Medulla oblongata (tissue), 1 donor: ENCODE measurements at regions not wholly inside any gene's neighbourhood (a gene's known extent, or its start where the extent isn't known, plus 50 kb on each side); places are given as distances from the start of the nearest gene placed in this dataset.

Experiments
- DNase-seq: peaks from one replicate; pipeline ENCODE4 v3.0.0-alpha.2; 2015; ENCODE audit errors: extremely low spot score

DNA sequence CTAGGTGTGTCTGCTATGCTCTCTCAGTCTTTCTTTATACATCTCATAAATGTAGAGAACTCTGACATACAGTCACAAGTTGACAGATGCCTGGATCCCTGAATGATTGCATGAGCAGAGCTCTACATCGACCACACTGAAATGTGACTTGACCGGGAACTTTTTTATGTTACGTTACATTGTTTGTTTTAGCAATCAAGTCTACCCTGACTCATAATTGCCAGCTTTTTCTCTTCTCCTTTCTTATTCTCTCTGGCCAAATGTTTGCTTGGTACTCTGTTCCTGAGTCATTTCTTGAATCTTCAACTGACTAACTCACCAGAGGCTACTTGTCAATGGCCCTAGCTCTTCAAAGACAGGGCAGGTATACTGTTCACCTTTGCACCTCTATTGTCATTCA is 213.6 kb upstream of the DTNBP1 start:
- no peak for DNase-seq

DNA sequence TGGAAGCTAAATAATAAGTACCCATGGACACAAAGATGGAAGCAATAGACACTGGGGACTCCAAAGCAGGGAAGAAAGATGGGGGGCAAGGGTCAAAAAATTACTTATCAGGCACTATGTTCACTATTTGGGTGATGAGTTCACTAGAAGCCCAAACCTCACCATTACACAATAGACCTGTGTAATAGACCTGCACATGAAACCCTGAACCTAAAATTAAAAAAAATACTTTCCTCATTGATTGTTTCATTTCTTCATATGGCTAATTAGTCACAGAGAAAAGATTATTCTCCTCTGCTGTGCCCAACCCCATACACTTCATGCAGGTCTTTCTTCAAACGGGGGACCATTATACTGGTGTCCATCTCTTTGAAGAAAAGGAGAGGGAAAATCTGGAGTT is 213.0 kb upstream of the DTNBP1 start:
- DNase-seq: no peak

DNA sequence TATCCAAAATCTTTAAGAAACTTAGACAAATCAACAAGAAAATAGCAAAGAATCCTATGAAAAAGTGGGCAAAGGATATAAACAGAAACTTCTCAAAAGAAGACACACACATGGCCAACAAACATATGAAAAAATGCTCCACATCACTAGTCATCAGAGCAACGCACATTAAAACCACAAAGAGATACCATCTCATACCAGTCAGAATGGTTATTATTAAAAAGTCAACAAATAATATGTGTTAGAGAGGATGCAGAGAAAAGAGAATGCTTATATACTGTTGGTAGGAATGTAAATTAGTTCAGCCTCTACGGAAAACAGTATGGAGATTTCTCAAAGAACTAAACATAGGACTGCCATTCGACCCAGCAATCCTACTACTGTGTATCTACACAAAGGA is 212.0 kb upstream of the DTNBP1 start:
- DNase-seq: no peak

DNA sequence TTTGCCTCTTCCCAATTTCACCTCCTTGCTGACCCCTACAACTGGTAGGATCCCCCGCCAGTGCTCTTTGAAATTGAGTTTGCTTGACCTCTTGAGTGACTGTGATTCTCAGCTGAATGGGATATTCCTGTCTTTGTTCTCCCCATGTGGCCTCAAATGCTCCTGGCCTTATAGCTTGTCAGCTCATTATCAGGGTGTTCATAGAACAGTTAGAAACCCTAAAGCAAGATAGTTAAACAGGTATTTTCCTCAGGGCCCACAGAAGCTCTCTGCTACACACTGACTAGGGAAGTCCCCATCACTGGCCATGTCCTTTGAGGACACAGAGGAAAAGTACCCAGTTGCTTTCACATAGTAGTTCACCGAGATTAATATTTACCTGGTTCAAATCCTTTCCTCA is 211.5 kb upstream of the DTNBP1 start:
- no peak for DNase-seq

DNA sequence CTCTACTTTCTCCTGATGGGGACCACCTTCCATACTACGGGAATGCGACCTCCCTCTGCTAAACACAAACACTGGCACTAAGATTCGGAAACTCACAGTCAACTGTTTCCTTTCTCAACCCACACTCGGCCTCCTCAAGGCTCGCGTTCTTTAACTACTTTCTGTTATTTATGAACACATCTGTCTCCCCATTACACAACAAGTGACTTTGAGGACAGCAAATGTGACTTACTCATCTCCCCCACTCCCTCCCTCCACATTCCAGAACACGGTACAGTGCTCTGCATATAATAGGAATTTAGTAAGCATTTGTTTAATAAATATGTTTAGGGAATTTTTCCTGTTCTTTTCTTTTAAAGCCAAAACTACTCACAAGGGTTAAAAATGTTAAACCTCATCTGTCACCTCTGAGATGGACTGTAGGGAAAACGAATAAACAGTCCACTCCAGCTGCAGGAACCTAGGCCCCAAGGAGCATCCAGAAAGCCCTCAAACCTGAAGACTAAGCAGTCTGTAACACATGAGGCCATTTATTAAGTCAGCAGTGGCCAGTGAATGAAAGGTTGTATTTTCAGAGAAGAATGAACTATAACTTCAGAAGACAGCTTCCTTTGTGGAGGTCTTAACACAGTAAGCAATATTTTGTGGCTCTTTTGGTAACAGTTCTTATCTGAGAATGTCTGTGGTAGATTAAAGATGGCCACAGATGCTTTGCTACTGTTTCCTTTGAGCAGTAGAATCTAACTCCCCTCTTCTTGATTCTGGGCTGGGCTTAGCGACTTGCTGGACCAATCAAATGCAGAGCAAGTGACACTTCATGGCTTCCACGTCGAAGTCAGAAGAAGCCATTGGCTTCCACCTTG is 209.6 kb upstream of the DTNBP1 start:
- no peak for DNase-seq

DNA sequence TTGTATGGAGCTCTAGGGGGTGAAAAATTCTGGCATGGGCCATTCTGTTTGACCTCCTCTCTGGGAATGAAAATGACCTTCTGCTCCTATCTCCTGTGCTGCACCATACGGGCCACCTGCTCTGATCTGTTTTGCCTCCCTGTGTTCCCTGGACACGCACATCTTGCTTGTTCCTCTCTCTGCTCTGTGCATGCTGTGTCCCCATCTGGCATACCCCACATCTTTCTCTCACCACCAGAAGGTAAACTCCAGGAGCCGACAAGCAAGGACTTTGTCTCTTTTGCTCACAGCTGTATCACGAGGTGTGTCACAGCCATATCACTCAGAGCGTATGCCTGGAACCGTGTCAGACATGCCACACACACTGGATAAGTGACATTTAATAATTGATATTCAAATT is 208.4 kb upstream of the DTNBP1 start:
- no peak for DNase-seq

DNA sequence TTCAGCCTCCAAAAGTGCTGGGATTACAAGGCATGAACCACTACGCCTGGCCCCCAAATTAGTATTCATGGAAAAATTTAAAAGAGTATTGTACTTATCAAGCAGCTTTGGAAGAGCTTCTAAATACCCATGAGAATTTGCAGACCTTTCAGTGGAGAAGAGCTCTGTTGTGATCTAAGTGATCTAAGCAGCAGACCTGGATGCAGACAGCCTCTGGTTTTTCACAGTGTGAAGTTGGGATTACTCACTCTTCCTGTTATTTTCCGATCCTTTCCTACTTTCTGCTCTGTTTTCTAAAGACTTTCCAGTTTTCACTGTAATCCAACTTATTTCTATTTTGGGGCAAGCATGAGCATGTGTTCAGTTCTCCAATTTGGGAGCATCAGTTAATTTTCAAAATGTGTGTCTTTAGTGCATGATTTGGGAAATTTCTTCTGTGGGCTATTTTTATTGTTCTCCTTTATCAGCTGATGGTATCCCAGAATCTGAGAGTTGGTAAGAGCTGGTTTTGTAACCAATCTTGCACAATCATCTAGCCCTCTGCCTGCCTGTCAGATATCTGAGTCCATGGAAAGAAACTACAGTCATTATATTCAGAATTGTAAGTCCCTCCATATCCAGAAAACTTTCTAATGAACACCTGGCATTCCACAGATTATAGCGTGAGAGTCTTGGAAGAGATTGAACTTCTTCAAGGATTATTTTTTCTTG is 207.7 kb upstream of the DTNBP1 start:
- no peak for DNase-seq

DNA sequence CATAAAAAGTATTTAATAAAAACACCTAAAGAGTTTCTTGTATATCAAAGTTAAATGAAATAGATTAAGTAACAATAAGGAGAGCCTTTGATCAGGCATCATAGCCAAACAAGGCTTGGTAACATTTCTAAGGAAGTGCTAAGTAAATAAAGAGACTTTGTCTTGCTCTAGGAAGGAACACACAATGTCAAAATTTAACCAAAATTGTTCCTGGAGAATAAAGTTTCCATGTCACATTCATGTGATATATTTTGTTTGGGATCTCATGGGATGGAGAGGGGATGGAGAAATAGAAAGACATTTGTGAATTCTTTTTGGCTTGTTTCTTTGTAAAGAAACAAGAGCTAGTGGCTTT is 201.9 kb upstream of the DTNBP1 start:
- no peak for DNase-seq

DNA sequence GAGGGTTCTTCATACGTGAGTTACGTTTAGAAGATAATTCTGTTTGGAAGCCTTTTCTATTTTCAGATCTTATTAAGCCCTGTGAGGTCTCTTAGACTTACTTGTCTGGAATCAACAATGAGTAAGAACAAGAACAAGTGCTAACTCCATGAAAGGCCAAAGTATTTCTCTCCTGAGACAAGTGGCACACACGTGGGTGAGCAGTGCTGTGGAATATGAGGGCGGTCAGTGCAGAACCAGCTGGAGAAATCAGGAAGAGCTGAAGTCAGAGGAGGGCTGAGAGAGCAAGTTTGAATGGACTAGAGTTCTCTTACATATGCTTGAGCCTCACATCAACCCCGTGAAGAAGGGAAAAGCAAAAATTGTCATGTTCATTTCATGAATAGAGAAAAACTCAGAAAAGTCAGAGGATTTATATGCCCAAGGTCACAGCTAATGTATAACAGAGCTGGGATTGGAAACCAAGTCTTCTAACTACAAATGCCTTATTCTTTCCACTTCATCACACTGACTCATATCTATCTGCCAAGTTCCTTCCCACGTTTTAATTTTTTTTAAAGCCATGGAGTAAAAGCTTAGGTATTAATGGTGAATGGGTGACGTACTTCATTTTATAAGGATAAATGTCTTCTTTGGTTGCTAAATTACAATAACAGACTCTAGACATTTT is 201.3 kb upstream of the DTNBP1 start:
- DNase-seq: no peak

DNA sequence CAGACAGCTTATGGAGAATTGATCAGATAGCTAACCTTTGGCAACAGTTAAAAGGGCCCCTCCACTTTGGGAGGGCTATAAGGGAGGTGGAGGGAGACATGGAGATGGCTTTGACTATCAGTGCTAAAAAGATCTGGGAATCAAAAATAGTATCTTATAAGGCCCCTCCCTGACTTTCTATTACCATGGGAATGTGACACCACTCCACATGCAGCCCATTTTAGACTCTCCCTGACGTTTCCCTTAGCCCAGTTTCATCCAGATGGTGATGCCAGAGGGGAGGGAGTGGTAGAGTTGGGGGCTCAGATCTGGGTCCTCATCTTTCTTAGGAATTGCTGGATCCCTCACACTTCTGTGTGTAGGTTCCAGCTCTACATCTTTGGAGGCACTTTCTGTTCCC is 200.0 kb upstream of the DTNBP1 start:
- DNase-seq: no peak

DNA sequence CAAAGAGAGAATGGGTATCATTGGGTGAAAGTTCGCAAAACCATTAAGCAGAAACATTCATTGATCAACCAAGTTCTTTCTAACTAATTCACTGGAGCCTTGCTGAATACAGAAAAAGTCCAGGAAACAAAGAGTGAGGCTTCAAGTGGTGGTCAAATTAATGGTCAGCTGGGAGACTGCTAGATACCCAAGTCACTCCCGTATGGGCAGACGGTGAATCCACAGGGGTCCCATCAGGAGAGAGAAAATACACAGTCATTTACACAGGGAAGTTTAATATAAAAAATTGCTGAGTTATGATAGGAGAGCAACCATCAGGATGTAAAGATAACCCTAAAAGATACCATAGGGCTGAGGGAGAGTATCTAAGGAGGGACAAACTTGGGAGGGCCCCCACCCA is 198.7 kb upstream of the DTNBP1 start:
- no peak for DNase-seq

DNA sequence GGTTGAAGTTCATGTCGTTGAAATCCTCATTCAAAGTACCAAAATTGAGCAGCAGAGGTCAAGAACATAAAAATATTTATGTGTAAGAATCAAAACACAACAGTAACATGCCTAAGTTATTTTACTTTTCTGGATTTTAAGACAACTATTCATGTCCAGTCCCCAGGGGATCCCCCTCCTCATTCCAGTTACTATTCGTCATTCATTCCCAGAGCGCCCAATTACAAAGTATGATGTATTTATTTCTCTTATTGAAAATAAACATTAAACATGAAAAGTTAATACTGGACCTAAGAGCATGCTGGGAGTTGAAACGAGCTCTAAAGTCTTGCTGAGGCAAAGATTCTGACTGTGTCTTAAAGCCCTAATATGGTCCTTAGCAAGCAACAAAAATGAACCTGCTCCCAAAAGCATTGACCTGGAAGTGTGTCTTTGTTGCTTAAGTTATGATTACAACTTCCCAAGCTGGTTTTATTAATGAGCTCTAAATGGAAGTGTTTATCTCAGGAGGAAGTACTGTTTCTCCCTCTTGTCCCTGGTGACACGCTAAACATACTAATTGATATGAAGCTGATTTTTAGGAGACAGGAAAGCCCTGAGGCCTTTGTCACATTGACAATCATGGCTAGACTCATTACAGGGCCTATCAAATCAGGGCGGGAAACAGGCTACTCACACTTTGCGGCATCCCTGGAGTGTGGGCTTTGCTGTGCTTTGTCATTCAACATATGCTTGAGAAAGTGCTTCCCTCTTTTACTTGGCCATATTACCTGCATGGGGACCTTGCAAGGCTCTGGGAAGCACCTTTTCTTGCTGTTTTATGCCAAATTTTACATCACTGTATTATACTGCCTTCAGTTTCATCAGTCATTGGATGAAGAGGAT is 192.2 kb upstream of the DTNBP1 start:
- no peak for DNase-seq

DNA sequence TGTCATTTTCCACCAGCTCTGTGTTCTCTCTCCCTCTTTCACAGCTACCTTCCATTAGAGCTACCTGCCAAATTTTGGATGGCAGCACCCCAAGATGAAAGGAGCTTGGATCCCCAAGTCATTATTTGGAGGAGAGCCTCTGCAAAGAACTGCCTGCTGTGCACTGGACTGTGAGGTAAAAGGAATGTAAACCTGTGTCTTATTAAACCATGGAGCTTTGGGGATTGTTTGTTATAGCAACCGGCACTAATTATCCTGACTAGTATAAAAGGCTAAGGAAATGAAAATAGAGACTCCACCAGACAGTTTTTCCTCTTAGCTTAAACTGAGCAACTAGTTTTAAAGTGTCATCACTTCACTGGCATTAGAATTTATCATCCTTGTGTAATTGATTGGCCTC is 191.6 kb upstream of the DTNBP1 start:
- DNase-seq: no peak

DNA sequence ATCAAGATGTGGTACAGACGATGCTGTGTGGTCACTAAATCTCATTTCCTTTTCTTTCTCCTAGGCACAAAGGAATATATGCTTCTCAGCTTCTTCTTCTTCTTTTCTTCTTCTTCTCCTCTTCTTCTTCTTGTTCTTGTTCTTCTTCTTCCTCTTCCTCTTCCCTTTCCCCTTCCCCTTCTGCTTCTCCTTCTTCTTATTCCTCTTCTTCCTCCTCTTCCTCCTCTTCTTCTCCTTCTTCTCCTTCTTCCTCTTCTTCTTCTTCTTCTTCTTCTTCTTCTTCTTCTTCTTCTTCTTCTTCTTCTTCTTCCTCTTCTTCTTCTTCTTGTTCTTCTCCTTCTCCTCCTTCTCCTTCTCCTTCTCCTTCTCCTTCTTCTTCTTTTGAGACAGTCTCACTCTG is 190.4 kb upstream of the DTNBP1 start:
- DNase-seq: no peak

DNA sequence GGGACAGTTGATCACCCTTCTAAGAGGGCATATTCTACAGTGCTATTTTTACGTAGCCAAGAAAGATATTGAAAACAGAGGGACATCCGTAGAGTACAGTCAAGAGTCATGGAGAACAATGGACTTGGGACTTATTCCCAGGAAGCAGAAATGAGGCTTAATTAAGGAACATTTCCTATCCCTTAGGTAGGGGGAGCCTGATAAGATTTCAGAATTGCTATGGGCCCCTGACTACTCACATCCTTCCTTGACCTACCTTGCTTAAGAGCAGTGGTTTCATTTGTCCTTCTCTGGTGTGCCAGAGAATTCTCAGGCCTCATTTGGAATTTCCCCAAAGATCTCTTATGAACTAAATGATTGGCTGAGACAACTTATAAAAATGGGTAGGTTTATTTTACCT is 189.5 kb upstream of the DTNBP1 start:
- no peak for DNase-seq

DNA sequence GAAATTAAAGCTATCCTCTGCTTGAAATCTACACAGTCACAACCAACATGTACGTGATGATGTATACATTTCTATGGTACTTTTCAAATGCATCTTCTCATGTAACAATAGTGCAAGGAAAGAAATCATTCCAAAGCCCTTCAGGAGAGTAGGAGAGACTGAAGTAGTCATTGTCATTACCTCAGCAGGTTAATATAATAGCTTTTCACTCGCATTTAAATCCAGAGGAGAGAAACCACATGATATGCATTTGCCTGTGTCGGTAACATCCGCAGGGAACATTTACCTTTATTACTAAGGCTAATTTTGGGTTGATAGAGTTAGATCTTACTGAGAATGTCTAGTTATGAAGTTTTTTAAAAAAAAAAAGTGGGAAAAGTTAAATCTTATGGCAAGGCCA is 186.6 kb upstream of the DTNBP1 start:
- no peak for DNase-seq

DNA sequence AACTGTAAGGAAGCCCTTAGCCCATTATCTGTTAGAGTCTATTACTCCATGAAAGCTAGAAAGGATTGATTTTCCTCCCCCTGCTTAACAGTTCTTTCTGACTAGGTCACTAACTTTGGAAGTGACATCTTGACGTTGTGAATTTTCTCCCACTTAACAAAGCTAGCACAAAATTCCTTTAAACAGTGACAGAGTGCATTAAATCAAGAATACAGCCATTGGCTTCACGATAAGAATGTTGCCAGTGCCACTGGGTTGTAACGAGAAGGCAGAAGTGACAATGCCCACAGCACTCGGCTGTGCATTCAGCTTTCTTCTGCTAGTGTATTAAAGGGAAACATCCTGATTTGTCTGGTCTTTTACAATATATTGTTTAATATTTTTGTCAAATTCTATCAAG is 182.7 kb upstream of the DTNBP1 start:
- peak; percentile 16 for DNase-seq

DNA sequence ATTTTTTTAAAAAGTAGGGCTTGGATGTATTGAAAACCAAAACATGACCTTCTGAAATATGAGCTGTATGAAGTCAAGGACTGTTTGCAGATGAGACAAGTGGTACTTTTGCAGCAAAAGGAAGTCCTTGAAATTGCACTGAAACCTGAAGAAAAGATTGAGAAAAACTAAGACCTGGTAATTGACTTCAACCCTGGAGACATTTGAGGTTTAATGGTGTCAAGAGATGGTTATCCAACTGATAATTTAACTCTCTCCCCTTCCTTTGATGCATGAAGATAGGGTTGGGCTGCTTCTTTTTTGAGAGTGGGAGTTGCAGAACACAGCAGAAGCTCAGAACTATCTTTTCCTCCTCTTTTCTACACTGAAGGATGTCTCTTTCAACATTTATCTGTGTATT is 180.9 kb upstream of the DTNBP1 start:
- no peak for DNase-seq

DNA sequence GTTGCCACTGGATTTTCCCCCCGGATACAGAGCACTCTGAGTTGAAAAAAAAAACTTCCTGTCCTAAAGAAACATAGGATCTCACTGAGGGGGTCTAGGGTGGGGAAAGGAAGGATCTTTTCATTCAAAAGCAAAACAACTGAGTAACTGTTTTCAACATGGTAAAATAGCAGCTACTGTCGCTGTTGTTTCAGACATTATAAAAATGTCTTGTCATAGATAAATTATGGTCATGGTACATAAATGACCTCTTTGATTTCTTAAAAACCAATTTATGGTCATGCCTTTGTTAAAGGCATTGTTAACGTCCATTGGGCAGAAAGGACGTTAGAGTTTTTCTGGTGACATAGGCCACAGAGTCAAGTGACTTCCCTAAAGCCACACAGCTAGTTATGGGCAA is 180.4 kb upstream of the DTNBP1 start:
- no peak for DNase-seq

DNA sequence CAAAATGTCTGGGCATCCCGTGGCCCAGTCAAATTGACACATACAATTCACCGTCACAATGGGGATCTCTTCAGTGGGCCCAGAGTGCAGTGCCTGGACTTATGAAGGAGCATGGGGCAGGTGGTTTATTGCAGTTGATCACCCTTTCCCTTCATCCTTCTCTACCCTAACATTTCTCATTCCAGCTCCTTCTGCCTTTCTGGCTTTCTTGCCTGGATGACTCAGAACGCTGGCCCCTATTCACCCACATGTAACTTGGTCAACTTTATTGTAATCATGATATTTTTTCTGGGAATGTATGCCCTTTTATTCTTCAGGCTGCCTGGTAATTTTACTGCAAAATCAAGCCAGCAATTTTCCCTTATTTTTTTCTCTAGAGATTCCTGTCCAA is 179.9 kb upstream of the DTNBP1 start:
- no peak for DNase-seq

DNA sequence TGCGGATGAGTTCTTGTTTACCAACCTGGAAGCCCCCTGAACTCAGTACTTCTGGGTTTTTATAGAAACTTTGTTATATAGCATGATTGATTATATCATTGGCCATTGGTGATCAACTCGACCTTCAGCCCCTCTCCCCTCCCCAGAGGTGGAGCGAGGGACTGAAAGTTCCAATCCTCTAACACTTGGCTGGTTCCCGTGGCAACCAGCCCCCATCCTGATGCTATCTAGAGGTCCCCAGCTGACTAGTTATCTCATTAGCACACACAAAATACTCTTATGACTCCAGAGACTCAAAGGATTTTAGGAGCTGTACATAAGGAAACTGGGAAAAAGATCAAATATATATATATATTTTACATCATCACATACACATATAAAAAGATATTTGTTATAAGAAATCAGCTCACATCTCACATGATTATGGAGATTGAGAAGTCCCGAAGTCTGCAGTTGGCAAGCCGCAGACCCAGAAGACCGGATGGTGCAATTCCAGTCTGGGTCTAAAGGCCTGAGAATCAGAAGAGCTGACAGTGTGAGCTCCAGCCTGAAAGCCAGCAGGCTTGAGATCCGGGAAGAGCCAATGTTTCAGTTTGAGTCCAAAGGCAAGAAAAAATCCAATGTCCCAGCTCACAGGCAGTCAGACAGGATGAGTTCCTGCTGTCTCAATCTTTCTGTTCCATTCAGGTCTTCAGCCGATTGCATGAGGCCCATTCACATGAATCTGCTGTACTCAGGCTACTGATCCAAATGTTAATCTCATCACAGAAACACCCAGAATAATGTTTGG is 179.3 kb upstream of the DTNBP1 start:
- DNase-seq: peak; percentile 2
